GM12878 (cell line): ENCODE measurements at regions not wholly inside any gene's neighbourhood (a gene's known extent, or its start where the extent isn't known, plus 50 kb on each side); places are given as distances from the start of the nearest gene placed in this dataset.

Experiments
- CBX5 ChIP-seq: sonication (generic); IDR thresholded peaks from 2 replicates; pipeline ENCODE4 v1.6.1; 2016; ENCODE audit warnings: low read depth, moderate library complexity, mild to moderate bottlenecking, inconsistent platforms
- IRF5 ChIP-seq: fragments of 450-650 bp; IDR thresholded peaks from 2 replicates; pipeline ENCODE4 v1.6.1; 2017; ENCODE audit warnings: borderline replicate concordance
- RCOR1 ChIP-seq: conservative IDR thresholded peaks from 2 replicates; pipeline ENCODE4 v1.6.1; 2012; ENCODE audit warnings: low read depth, low read length, improper control_type of control experiment
- RELA ChIP-seq: fragments of 450-650 bp; IDR thresholded peaks from 2 replicates; pipeline ENCODE4 v1.8.0; 2014; ENCODE audit warnings: borderline replicate concordance; ENCODE audit not compliant: partially characterized antibody
- SKIL ChIP-seq: fragments of 450-650 bp; IDR thresholded peaks from 2 replicates; pipeline ENCODE4 v1.6.1; 2017; ENCODE audit warnings: mild to moderate bottlenecking, low read depth, inconsistent platforms; ENCODE audit not compliant: poor library complexity, severe bottlenecking
- SMAD1 ChIP-seq: fragments of 450-650 bp; IDR thresholded peaks from 2 replicates; pipeline ENCODE4 v1.6.1; 2018; ENCODE audit warnings: mild to moderate bottlenecking, low read depth; ENCODE audit not compliant: partially characterized antibody
- ZBTB33 ChIP-seq: fragments of 450-650 bp; IDR thresholded peaks from 2 replicates; pipeline ENCODE4 v1.6.1; 2017; ENCODE audit warnings: mild to moderate bottlenecking
- ZBTB4 ChIP-seq: fragments of 450-650 bp; formaldehyde crosslinking; IDR thresholded peaks from 2 replicates; pipeline ENCODE4 v1.4.0; 2022; ENCODE audit warnings: mild to moderate bottlenecking, moderate library complexity

- TF ChIP-seq IRF5 (no peak), CBX5 (no peak), RELA (no peak), RCOR1 (no peak), SKIL (no peak), ZBTB33 (no peak), ZBTB4 (CRISPR knock-in tag) (no peak), SMAD1 (no peak)
- TF ChIP-seq, all 136 proteins: peak for 0
Measured at GRCh38 chr20:40050596-40050995, 638.4 kb downstream of the MAFB start (continued).
